HepG2 (cell line): ENCODE measurements at regions not wholly inside any gene's neighbourhood (a gene's known extent, or its start where the extent isn't known, plus 50 kb on each side); places are given as distances from the start of the nearest gene placed in this dataset.

ENCODE experiments used
- ATAC-seq: fragments of 200-7000 bp; cut with Tn5 transposase; 3 replicates; pipeline ENCODE4 v1.9.1; 2020; ENCODE audit warnings: mild to moderate bottlenecking, moderate library complexity
- BruUV-seq: library from RNA; stranded (reverse); fragments of 400-500 nt; replicated peaks from 2 replicates; lab custom pipeline; 2021; lab: Mats Ljungman, UMichigan
- CTCF ChIA-PET: fragments of 300-600 bp; formaldehyde crosslinking; extraction: SDS; loops from one replicate; lab custom pipeline; 2021; ENCODE audit warnings: low total read pairs, inconsistent platforms, low intra/inter-chr PET ratio; lab: Yijun Ruan, JAX
- POLR2A ChIA-PET: fragments of 350-600 bp; sonication (Branson Sonifier 250); formaldehyde crosslinking; loops from one replicate; lab custom pipeline; 2020; ENCODE audit warnings: antibody characterized with exemption, inconsistent platforms; lab: Yijun Ruan, JAX
- DNase-seq: peaks from one replicate; pipeline ENCODE4 v3.0.0-alpha.2; 2015; ENCODE audit warnings: low spot score
- FAIRE-seq: peaks from 3 replicates; lab custom pipeline; 2011; peaks lifted over from hg19 to GRCh38; lab: Jason Lieb, UNC
- H2AFZ ChIP-seq: one replicate; pipeline ENCODE4 v1.6.1; 2011; ENCODE audit warnings: low read length, inconsistent platforms
- H3K27ac ChIP-seq: fragments of 300-600 bp; 3 replicates; pipeline ENCODE4 v1.8.0; 2011; ENCODE audit warnings: mixed run types, mild to moderate bottlenecking, mixed read lengths, low read length, inconsistent platforms; ENCODE audit not compliant: insufficient read depth; ENCODE audit errors: extremely low read length
- H3K27me3 ChIP-seq, 2 experiments: fragments of 200-600 bp in 1 of 2; 2 replicates in 1 of 2; 3 replicates in 1 of 2; pipeline versions ENCODE4 v1.6.0 to v1.8.0; 2011; ENCODE audit warnings: low read length in 2 of 2, mild to moderate bottlenecking in 2 of 2, moderate library complexity in 2 of 2, inconsistent platforms in 1 of 2; ENCODE audit not compliant: insufficient read depth in 2 of 2, control insufficient read depth in 1 of 2
- H3K36me3 ChIP-seq, 2 experiments: fragments of 200-600 bp in 1 of 2; replicated peaks in 1 of 2; 2 replicates in 1 of 2; 3 replicates in 1 of 2; pipeline versions ENCODE4 v1.5.1 to v1.8.0; 2011; ENCODE audit warnings: low read length in 2 of 2, inconsistent platforms in 1 of 2; ENCODE audit not compliant: insufficient read depth in 2 of 2, control insufficient read depth in 1 of 2
- H3K4me1 ChIP-seq: 2 replicates; pipeline ENCODE4 v1.5.1; 2012; ENCODE audit warnings: low read length, inconsistent platforms; ENCODE audit not compliant: insufficient read depth
- H3K4me2 ChIP-seq: 2 replicates; pipeline ENCODE4 v1.6.0; 2011; ENCODE audit warnings: low read depth, low read length, inconsistent platforms
- H3K4me3 ChIP-seq, 3 experiments: fragments of 200-600 bp in 1 of 3; sonication (generic), shearing (Covaris generic) in 1 of 3; replicated peaks in 1 of 3; 2 replicates each; pipeline ENCODE4 v1.5.1; 2011 to 2016; ENCODE audit warnings: low read length in 3 of 3, inconsistent platforms in 2 of 3, low read depth in 2 of 3, mild to moderate bottlenecking in 2 of 3, control low read depth in 1 of 3, mixed read lengths in 1 of 3; ENCODE audit not compliant: insufficient read depth in 1 of 3
- H3K79me2 ChIP-seq: one replicate; pipeline ENCODE4 v1.6.1; 2011; ENCODE audit warnings: low read length, inconsistent platforms; ENCODE audit not compliant: insufficient read depth
- H3K9ac ChIP-seq: 2 replicates; pipeline ENCODE4 v1.6.0; 2011; ENCODE audit warnings: mild to moderate bottlenecking, low read depth, low read length, inconsistent platforms; ENCODE audit not compliant: insufficient read depth
- H3K9me3 ChIP-seq: 2 replicates; pipeline ENCODE4 v1.5.1; 2012; ENCODE audit warnings: mild to moderate bottlenecking, low read length
- H4K20me1 ChIP-seq: 2 replicates; pipeline ENCODE4 v1.6.0; 2011; ENCODE audit warnings: inconsistent platforms, mild to moderate bottlenecking, low read length, moderate library complexity; ENCODE audit not compliant: insufficient read depth
- AGO1 ChIP-seq: fragments of 200-400 bp; formaldehyde crosslinking; IDR thresholded peaks from 2 replicates; pipeline ENCODE4 v1.6.1; 2017; ENCODE audit warnings: mild to moderate bottlenecking, low read depth, low read length, moderate library complexity; ENCODE audit not compliant: poor library complexity, severe bottlenecking
- CAMTA2 ChIP-seq: sonication (generic); formaldehyde crosslinking; IDR thresholded peaks from 2 replicates; pipeline ENCODE4 v1.4.0; 2020; ENCODE audit warnings: mild to moderate bottlenecking, missing genetic modification reagents, borderline replicate concordance
- PHF20 ChIP-seq: sonication (generic); formaldehyde crosslinking; IDR thresholded peaks from 2 replicates; pipeline ENCODE4 v1.5.0; 2020; ENCODE audit warnings: mild to moderate bottlenecking, missing genetic modification reagents
- RAD51 ChIP-seq: fragments of 450-650 bp; IDR thresholded peaks from 2 replicates; pipeline ENCODE4 v1.6.1; 2016; ENCODE audit warnings: borderline replicate concordance
- SETDB1 ChIP-seq: sonication (generic); formaldehyde crosslinking; IDR thresholded peaks from 2 replicates; pipeline ENCODE4 v1.5.1; 2020; ENCODE audit warnings: missing genetic modification reagents, mild to moderate bottlenecking, borderline replicate concordance
- ZNF138 ChIP-seq: sonication (generic); formaldehyde crosslinking; IDR thresholded peaks from 2 replicates; pipeline ENCODE4 v1.5.0; 2020; ENCODE audit warnings: mild to moderate bottlenecking, low read depth, missing genetic modification reagents
- ZNF224 ChIP-seq: sonication (generic); formaldehyde crosslinking; IDR thresholded peaks from 2 replicates; pipeline ENCODE4 v1.5.0; 2020; ENCODE audit warnings: mild to moderate bottlenecking, missing genetic modification reagents
- ZNF383 ChIP-seq: sonication (generic); formaldehyde crosslinking; IDR thresholded peaks from 2 replicates; pipeline ENCODE4 v1.4.0; 2020; ENCODE audit warnings: missing genetic modification reagents, mild to moderate bottlenecking, borderline replicate concordance
- ZNF503 ChIP-seq: sonication (generic); formaldehyde crosslinking; IDR thresholded peaks from 2 replicates; pipeline ENCODE4 v1.4.0; 2020; ENCODE audit warnings: missing genetic modification reagents
- ZNF577 ChIP-seq: sonication (generic); formaldehyde crosslinking; IDR thresholded peaks from 2 replicates; pipeline ENCODE4 v1.4.0; 2020; ENCODE audit warnings: mild to moderate bottlenecking, low read depth, missing genetic modification reagents, borderline replicate concordance
- ZNF670 ChIP-seq: sonication (generic); formaldehyde crosslinking; IDR thresholded peaks from 2 replicates; pipeline ENCODE4 v1.8.0; 2022; ENCODE audit warnings: mild to moderate bottlenecking, missing genetic modification reagents, borderline replicate concordance
- whole genome bisulfite sequencing: methylation state at CpG from one replicate; pipeline ENCODE4 v1.1.6; 2017; ENCODE audit warnings: low lambda C conversion rate; 5-methylcytosine and 5-hydroxymethylcytosine counted together
- in situ Hi-C: cut with HindIII; loops from 2 replicates; pipeline ENCODE4 v1.10.0; 2017; ENCODE audit warnings: low pct_unique_long_range_greater_than_20kb; ENCODE audit not compliant: extremely low pct_ligation_motif_present
- intact Hi-C: fragments of 100-400 bp; cut with micrococcal nuclease; formaldehyde crosslinking; loops from one replicate; pipeline ENCODE4 v1.10.0; 2022; ENCODE audit not compliant: unreplicated experiment
- TF ChIP-seq, protein P1 (sequence below): sonication (generic); formaldehyde crosslinking; IDR thresholded peaks from 2 replicates; pipeline ENCODE4 v1.5.0; 2020; ENCODE audit warnings: mild to moderate bottlenecking, missing genetic modification reagents

DNA sequence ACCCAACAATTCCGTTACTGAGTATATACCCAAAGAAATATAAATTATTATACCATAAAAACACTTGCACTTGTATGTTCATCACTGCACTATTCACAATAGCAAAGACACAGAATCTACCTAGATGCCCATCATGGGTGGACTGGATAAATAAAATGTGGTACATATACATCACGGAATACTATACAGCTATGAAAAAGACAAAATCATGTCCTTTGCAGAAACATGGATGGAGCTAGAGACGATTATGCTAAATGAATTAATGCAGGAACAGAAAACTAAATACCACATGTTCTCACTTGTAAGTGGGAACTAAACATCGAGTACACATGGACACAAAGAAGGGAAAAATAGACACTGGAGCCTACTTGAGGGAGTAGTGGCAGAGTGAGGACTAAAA is 185.3 kb downstream of the PYDC2 start:
- TF ChIP-seq ZNF224 (no peak), RAD51 (no peak), ZNF503 (CRISPR knock-in tag) (no peak), ZNF577 (CRISPR knock-in tag) (no peak), AGO1 (no peak), ZNF138 (CRISPR knock-in tag) (no peak), PHF20 (CRISPR knock-in tag) (no peak), SETDB1 (CRISPR knock-in tag) (no peak), ZNF670 (CRISPR knock-in tag) (no peak), ZNF383 (CRISPR knock-in tag) (no peak), CAMTA2 (CRISPR knock-in tag) (no peak)
- TF ChIP-seq, protein P1, sequence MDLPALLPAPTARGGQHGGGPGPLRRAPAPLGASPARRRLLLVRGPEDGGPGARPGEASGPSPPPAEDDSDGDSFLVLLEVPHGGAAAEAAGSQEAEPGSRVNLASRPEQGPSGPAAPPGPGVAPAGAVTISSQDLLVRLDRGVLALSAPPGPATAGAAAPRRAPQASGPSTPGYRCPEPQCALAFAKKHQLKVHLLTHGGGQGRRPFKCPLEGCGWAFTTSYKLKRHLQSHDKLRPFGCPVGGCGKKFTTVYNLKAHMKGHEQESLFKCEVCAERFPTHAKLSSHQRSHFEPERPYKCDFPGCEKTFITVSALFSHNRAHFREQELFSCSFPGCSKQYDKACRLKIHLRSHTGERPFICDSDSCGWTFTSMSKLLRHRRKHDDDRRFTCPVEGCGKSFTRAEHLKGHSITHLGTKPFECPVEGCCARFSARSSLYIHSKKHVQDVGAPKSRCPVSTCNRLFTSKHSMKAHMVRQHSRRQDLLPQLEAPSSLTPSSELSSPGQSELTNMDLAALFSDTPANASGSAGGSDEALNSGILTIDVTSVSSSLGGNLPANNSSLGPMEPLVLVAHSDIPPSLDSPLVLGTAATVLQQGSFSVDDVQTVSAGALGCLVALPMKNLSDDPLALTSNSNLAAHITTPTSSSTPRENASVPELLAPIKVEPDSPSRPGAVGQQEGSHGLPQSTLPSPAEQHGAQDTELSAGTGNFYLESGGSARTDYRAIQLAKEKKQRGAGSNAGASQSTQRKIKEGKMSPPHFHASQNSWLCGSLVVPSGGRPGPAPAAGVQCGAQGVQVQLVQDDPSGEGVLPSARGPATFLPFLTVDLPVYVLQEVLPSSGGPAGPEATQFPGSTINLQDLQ, result no peak
- WGBS, result 10% methylated on average over 4 of the region's 4 CpGs
- Histone ChIP-seq H3K27me3 (no peaks in the 10 kb centered on the region), H3K79me2 (no peaks in the 10 kb centered on the region), H4K20me1 (no peaks in the 10 kb centered on the region), H3K9me3 (peaks cover 25% of the 10 kb centered on the region; the same call in 1 of the 2 replicates), H3K9ac (no peak overlapping the region), H3K4me1 (no peaks in the 10 kb centered on the region), H3K27ac (no peak overlapping the region), H3K4me2 (no peak overlapping the region), H3K36me3 (no peaks in the 10 kb centered on the region), H3K4me3 (no peak overlapping the region), H2AFZ (no peak overlapping the region)
- ChIA-PET CTCF (no interaction called here), POLR2A (no interaction called here)
- intact Hi-C loops (no loop called here), in situ Hi-C loops (no loop called here)
- no peak for FAIRE-seq
- no TSS peak for BruUV-seq
- no peak for ATAC-seq
- no peak for DNase-seq
